ENCODE measurements at regions not wholly inside any gene's neighbourhood (a gene's known extent, or its start where the extent isn't known, plus 50 kb on each side); places are given as distances from the start of the nearest gene placed in this dataset.
"Not testable (repeated sequence)": the region's sequence is repeated elsewhere in the genome, so short reads cannot be mapped to it uniquely, and the experiment has no call there.

- no peak for DNase-seq
Observed at GRCh38 chr5:164145458-164145857, 640.0 kb downstream of the MAT2B start.

DNA sequence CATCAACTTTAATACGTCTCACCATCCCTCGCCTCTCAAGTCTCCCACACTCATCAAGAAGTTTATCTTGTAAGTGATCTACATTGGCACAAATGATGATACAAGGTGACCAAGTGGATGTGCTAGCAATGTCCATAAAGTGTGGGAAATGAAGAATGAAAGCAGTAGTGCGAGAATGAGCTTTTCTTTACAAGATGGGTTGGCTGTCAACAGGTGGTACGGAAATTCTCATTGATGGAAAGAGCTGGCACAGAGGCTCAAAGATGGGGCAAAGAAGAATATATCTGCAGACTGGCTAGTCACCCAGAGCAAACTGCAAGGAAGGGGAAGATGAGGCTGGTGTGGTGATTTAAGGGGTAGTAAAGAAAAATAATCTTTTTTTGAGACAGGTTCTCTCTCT is 640.8 kb downstream of the MAT2B start:
- no peak for DNase-seq

DNA sequence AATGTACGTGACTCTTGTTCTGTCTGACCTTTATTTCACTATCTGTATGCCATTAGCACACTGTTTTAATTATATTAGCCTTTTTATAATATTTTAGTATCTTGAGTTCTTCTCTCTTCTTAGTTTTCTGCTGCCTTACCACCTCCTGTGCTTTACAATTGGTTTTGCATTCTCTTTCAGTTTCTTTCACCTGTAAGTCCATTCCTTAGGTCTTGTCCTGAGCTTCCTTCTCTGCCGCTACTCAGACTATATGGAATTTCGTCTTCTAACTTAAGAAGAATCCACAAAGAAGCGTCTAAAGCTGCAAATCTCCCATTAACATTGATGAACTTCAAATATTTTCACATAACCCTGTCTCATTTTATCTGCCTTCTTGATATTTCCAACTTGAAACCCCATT is 642.9 kb downstream of the MAT2B start:
- DNase-seq: no peak

DNA sequence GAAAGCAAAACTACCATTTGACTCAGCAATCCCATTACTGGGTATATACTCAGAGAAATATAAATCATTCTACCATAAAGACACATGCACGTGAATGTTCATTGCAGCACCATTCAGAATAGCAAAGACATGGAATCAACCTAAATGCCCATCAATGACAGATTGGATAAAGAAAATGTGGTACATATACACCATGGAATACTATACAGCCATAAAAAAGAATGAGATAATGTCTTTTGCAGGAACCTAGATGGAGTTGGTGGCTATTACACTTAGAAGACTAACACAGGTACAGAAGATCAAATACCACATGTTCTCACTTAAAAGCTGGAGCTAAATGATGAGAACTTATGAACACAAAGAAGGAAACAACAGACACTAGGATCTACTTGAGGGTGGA is 647.1 kb downstream of the MAT2B start:
- DNase-seq: not testable (repeated sequence)

GRCh38 chr5:164153469-164154172 is 648.2 kb downstream of the MAT2B start:
- DNase-seq: no peak

- DNase-seq: no peak
Observed at GRCh38 chr5:164170814-164171213, 665.4 kb downstream of the MAT2B start.

DNA sequence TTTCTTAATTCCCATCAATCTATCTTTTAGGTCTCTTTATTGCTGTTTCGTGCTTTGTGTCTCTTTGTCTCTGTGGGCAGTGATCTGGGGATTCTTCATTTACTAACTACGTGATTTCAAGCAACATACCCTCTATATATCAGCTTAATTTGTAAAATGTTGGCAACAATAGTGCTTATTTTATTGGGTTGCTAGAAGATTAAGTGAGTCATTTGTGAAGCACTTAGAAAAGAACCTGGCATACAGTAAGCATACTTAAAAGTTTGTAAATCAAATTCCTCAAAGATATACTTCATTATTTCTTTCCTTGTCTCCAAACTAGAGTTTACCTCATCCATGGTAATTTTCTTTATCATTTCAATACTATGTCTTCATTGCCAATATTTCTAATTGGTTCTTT is 669.7 kb downstream of the MAT2B start:
- DNase-seq: no peak

DNA sequence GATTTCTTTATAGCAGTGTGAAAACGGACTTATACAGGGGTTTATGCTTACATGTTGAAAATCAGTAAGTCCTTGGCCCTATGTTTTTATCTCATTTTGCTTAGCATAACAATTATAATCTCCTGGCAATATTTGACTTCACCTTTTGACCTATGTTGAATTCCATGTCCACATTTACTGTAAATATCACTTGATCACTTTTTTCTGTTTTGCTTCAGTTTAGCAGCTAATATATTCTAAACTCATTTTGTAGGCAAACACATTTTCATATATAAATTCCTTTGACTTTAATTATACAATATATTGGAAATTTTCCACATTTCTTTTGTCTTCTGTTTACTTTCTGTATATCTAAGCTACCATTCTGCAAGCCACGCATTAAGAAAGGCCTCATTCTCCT is 674.0 kb downstream of the MAT2B start:
- no peak for DNase-seq

GRCh38 chr5:164181604-164182003 is 676.2 kb downstream of the MAT2B start:
- DNase-seq: no peak

DNA sequence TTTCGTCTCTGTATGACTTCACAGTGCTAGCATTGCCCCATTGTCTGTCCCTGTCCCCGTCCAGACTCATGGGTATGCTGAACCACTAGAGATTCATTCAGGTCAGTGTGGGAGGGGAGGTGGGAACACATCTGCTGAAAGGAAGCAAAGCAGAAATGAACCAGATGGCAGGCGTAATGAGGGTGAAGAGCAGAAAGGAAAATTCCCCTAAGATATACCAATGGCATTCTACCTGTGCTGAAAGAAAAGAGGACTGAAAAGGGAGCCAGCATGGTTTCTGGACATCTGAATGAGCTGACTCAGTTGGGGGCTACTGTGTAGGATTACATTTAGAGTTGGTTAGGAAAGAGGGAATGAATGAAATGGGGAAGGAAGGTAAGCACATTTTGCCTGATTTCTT is 678.7 kb downstream of the MAT2B start:
- DNase-seq: no peak

- DNase-seq: no peak
Observed at GRCh38 chr5:164185000-164185399, 679.6 kb downstream of the MAT2B start.

DNA sequence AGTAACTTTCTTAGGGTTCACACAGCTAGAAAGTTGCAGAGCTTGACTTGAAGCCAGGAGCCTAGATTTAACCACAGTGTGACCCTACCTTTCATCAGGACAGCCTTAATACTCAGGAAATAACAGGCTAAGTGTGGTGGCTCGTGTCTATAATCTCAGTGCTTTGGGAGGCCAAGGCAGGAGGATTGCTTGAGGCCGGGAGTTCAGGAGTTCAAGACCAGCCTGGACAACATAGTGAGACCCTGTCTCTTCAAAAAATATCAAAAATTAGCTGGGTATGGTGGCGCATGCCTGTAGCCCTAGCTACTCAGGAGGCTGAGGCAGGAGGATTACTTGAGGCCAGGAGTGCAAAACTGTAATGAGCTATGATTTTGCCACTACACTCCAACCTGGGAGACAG is 681.1 kb downstream of the MAT2B start:
- no peak for DNase-seq

GRCh38 chr5:164187785-164188184 is 682.4 kb downstream of the MAT2B start:
- DNase-seq: no peak

GRCh38 chr5:164188733-164189148 is 683.3 kb downstream of the MAT2B start:
- DNase-seq: no peak

DNA sequence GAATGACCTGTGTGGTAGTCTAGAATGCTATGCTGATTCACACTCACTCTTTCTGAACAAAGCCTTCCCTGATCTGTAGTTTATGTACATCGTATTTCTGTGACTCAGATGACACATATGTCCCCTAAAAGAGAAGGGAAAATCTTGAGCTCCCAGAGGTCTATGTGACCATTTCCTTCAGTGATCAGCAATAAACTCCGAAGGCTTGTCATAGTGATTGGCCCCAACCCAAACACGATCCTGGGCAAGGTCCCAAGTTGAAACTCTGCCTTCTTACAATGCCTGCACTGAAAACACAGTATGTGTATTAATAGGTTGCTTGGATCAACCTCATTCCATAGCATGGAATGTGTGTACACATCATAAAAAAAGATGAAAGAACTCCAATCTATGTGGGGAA is 685.8 kb downstream of the MAT2B start:
- DNase-seq: no peak

GRCh38 chr5:164202338-164202737 is 696.9 kb downstream of the MAT2B start:
- DNase-seq: no peak

GRCh38 chr5:164203581-164204225 is 698.3 kb downstream of the MAT2B start:
- no peak for DNase-seq

GRCh38 chr5:164204338-164204946 is 699.0 kb downstream of the MAT2B start:
- no peak for DNase-seq

GRCh38 chr5:164206196-164206595 is 700.8 kb downstream of the MAT2B start:
- no peak for DNase-seq

DNA sequence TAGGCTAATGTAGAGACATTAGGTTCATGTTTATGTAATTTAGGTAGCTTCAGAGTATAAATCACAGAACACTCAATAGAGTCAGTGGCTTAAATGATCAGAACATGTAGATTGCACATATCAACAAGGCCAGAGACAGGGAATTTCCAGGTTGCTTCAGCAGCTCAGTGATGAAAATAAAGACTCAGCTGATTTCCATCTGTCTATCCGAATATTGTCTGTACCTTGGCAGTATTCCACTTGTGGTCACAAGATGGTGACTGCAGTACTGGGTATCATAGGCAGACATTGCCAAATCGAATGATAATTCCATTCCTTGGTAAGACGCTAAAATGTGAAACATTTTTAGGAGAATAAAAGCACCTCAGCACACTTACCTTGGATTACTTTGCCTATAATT is 702.2 kb downstream of the MAT2B start:
- DNase-seq: no peak

DNA sequence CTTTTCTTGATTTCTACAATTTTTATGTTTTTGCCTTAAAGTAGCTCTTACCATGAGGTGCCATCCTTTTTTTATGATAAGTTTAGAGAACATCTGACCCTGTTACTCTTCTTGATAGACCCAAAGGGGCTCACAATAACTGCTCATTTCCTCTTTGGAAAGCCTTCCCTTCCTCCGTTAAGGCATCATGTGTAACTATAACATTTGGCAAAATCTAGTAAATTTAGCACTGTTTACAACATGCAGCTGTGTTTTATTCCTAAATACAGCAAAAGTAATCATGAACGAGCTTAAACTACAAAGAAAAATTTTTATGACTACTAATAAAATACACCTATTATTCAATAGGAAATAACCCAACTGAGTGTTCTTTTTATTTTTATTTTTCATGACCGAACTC is 705.1 kb downstream of the MAT2B start:
- DNase-seq: no peak

GRCh38 chr5:164214698-164215097 is 709.3 kb downstream of the MAT2B start:
- DNase-seq: no peak

- no peak for DNase-seq
Observed at GRCh38 chr5:164217464-164217863, 712.0 kb downstream of the MAT2B start.

GRCh38 chr5:164220522-164220921 is 715.1 kb downstream of the MAT2B start:
- no peak for DNase-seq

- no peak for DNase-seq
Observed at GRCh38 chr5:164224236-164224635, 718.8 kb downstream of the MAT2B start.

All from SIG-M5 (cell line).